A549 (cell line): ENCODE measurements at regions not wholly inside any gene's neighbourhood (a gene's known extent, or its start where the extent isn't known, plus 50 kb on each side); places are given as distances from the start of the nearest gene placed in this dataset.

Source experiments
- ATAC-seq, 2 experiments: fragments of 200-7000 bp in 1 of 2; fragments of >200 bp in 1 of 2; cut with Nextera tagmentation in 1 of 2; cut with Tn5 transposase in 1 of 2; 3 replicates each; pipeline versions ENCODE4 v1.8.0 to v1.9.1; 2018 to 2020; ENCODE audit warnings: mild to moderate bottlenecking in 1 of 2, moderate library complexity in 1 of 2
- CTCF ChIA-PET: fragments of 300-600 bp; sonication (Branson Sonifier 250); formaldehyde crosslinking; extraction: SDS; loops from one replicate; lab custom pipeline; 2021; ENCODE audit warnings: antibody characterized with exemption, inconsistent platforms; lab: Yijun Ruan, JAX
- POLR2A ChIA-PET: fragments of 350-600 bp; formaldehyde crosslinking; extraction: SDS; loops from one replicate; lab custom pipeline; 2021; ENCODE audit warnings: antibody characterized with exemption, inconsistent platforms; lab: Yijun Ruan, JAX
- DNase-seq, 2 experiments: peaks; one replicate each; pipeline versions ENCODE4 v3.0.0 to v3.0.0-alpha.2; 2011 to 2016; ENCODE audit warnings: low read depth in 1 of 2, low spot score in 1 of 2
- FAIRE-seq: peaks from 2 replicates; lab custom pipeline; 2011; peaks lifted over from hg19 to GRCh38; lab: Jason Lieb, UNC
- H3K27ac ChIP-seq, 2 experiments: fragments of >200 bp; sonication (Bioruptor Twin); formaldehyde crosslinking; 3 replicates each; pipeline ENCODE4 v1.5.1; 2016 to 2017
- H3K4me1 ChIP-seq: fragments of >200 bp; sonication (Bioruptor Twin); formaldehyde crosslinking; 3 replicates; pipeline ENCODE4 v1.6.1; 2016
- H3K4me2 ChIP-seq: fragments of >200 bp; sonication (Bioruptor Twin); formaldehyde crosslinking; 3 replicates; pipeline ENCODE4 v1.6.1; 2016
- H3K4me3 ChIP-seq: fragments of >200 bp; sonication (Bioruptor Twin); formaldehyde crosslinking; 3 replicates; pipeline ENCODE4 v1.5.1; 2016
- H3K9me3 ChIP-seq: fragments of >200 bp; sonication (Bioruptor Twin); formaldehyde crosslinking; 3 replicates; pipeline ENCODE4 v1.6.1; 2016
- BCL3 ChIP-seq: fragments of >200 bp; sonication (Bioruptor Twin); formaldehyde crosslinking; IDR thresholded peaks from 3 replicates; pipeline ENCODE4 v1.6.1; 2016
- BHLHE40 ChIP-seq: IDR thresholded peaks from 2 replicates; pipeline ENCODE4 v1.6.1; 2012; ENCODE audit warnings: low read depth, low read length, inconsistent platforms
- CBX2 ChIP-seq: fragments of 200-600 bp; sonication (generic); IDR thresholded peaks from 2 replicates; pipeline ENCODE4 v1.6.1; 2016; ENCODE audit warnings: low read depth, mild to moderate bottlenecking, borderline replicate concordance
- CBX8 ChIP-seq: fragments of 200-600 bp; sonication (generic); IDR thresholded peaks from 2 replicates; pipeline ENCODE4 v1.6.1; 2016
- CHD2 ChIP-seq: fragments of 150-350 bp; IDR thresholded peaks from 2 replicates; pipeline ENCODE4 v1.6.1; 2014; ENCODE audit warnings: low read length; ENCODE audit not compliant: partially characterized antibody
- CTCF ChIP-seq: fragments of >200 bp; sonication (Bioruptor Twin); formaldehyde crosslinking; IDR thresholded peaks from 3 replicates; pipeline ENCODE4 v1.5.1; 2016
- EHMT2 ChIP-seq: fragments of 200-600 bp; sonication (generic); IDR thresholded peaks from 2 replicates; pipeline ENCODE4 v1.6.1; 2016; ENCODE audit warnings: antibody characterized with exemption, low read depth, mild to moderate bottlenecking, moderate library complexity
- ELK1 ChIP-seq: fragments of 150-350 bp; IDR thresholded peaks from 2 replicates; pipeline ENCODE4 v1.6.1; 2014; ENCODE audit warnings: low read depth, mild to moderate bottlenecking, low read length
- EP300 ChIP-seq, 2 experiments: fragments of >200 bp; sonication (Bioruptor Twin); formaldehyde crosslinking; IDR thresholded peaks; 2 replicates in 1 of 2; 3 replicates in 1 of 2; pipeline ENCODE4 v1.6.1; 2016 to 2017
- FOXS1 ChIP-seq: fragments of 250-450 bp; sonication (Bioruptor Pico); IDR thresholded peaks from 2 replicates; pipeline ENCODE4 v1.5.0; 2020; ENCODE audit warnings: mild to moderate bottlenecking, moderate library complexity
- GATA3 ChIP-seq: IDR thresholded peaks from 2 replicates; pipeline ENCODE4 v1.6.1; 2012; ENCODE audit warnings: borderline replicate concordance
- HES2 ChIP-seq: fragments of >200 bp; sonication (Bioruptor Twin); formaldehyde crosslinking; IDR thresholded peaks from 2 replicates; pipeline ENCODE4 v1.6.1; 2016
- HOXA7 ChIP-seq: fragments of 250-450 bp; sonication (Bioruptor Pico); IDR thresholded peaks from 2 replicates; pipeline ENCODE4 v1.5.0; 2020; ENCODE audit warnings: mild to moderate bottlenecking, moderate library complexity
- HOXB5 ChIP-seq: fragments of 250-450 bp; sonication (Bioruptor Pico); IDR thresholded peaks from 2 replicates; pipeline ENCODE4 v1.5.0; 2020; ENCODE audit warnings: mild to moderate bottlenecking, moderate library complexity
- JUNB ChIP-seq: fragments of >200 bp; sonication (Bioruptor Twin); formaldehyde crosslinking; IDR thresholded peaks from 2 replicates; pipeline ENCODE4 v1.6.1; 2016
- KDM1A ChIP-seq: fragments of 200-600 bp; sonication (generic); IDR thresholded peaks from 2 replicates; pipeline ENCODE4 v1.6.1; 2016; ENCODE audit warnings: low read depth, mild to moderate bottlenecking
- MAZ ChIP-seq: fragments of 150-350 bp; IDR thresholded peaks from 2 replicates; pipeline ENCODE4 v1.6.1; 2014; ENCODE audit warnings: antibody characterized with exemption, low read depth, low read length, borderline replicate concordance
- NFE2L2 ChIP-seq: fragments of 150-350 bp; conservative IDR thresholded peaks from 2 replicates; pipeline ENCODE4 v1.6.1; 2014; ENCODE audit warnings: low read length
- NPAS2 ChIP-seq: fragments of 250-450 bp; sonication (Bioruptor Pico); IDR thresholded peaks from 2 replicates; pipeline ENCODE4 v1.8.0; 2022; ENCODE audit warnings: mild to moderate bottlenecking, moderate library complexity, borderline replicate concordance
- PHF8 ChIP-seq: fragments of 200-600 bp; sonication (generic); IDR thresholded peaks from 2 replicates; pipeline ENCODE4 v1.6.1; 2016; ENCODE audit warnings: low read depth, mild to moderate bottlenecking, antibody characterized with exemption, moderate library complexity, borderline replicate concordance
- RARB ChIP-seq: fragments of 250-450 bp; sonication (Bioruptor Pico); IDR thresholded peaks from 2 replicates; pipeline ENCODE4 v1.8.0; 2021; ENCODE audit warnings: mild to moderate bottlenecking, moderate library complexity
- RCOR1 ChIP-seq: fragments of 150-350 bp; IDR thresholded peaks from 2 replicates; pipeline ENCODE4 v1.6.1; 2014; ENCODE audit warnings: antibody characterized with exemption, low read length, low read depth
- RFX5 ChIP-seq: fragments of 450-650 bp; IDR thresholded peaks from 2 replicates; pipeline ENCODE4 v1.7.1; 2014; ENCODE audit warnings: antibody characterized with exemption, mild to moderate bottlenecking, moderate library complexity
- SMC3 ChIP-seq: fragments of >200 bp; sonication (Bioruptor Twin); formaldehyde crosslinking; IDR thresholded peaks from 3 replicates; pipeline ENCODE4 v1.6.1; 2018; ENCODE audit warnings: inconsistent platforms
- TFCP2L1 ChIP-seq: fragments of 250-450 bp; sonication (Bioruptor Pico); IDR thresholded peaks from 2 replicates; pipeline ENCODE4 v1.5.0; 2021; ENCODE audit warnings: mild to moderate bottlenecking
- TP53 ChIP-seq: fragments of 250-450 bp; sonication (Bioruptor Pico); IDR thresholded peaks from 2 replicates; pipeline ENCODE4 v1.5.0; 2021; ENCODE audit warnings: mild to moderate bottlenecking, moderate library complexity
- USF2 ChIP-seq: fragments of 450-650 bp; IDR thresholded peaks from 2 replicates; pipeline ENCODE4 v1.6.1; 2014; ENCODE audit warnings: antibody characterized with exemption
- ZFP36 ChIP-seq: fragments of 450-650 bp; IDR thresholded peaks from 2 replicates; pipeline ENCODE4 v1.6.1; 2014; ENCODE audit warnings: borderline replicate concordance; ENCODE audit not compliant: partially characterized antibody
- WGBS: methylation state at CpG from one replicate; pipeline ENCODE4 v1.1.6; 2017; ENCODE audit errors: missing lambda C conversion rate; 5-methylcytosine and 5-hydroxymethylcytosine counted together

- Histone ChIP-seq H3K4me3 (no peak overlapping the region), H3K9me3 (no peaks in the 10 kb centered on the region), H3K4me2 (no peak overlapping the region), H3K27ac (no peak overlapping the region), H3K4me1 (no peaks in the 10 kb centered on the region)
- ChIA-PET CTCF (no interaction called here), POLR2A (no interaction called here)
- no peak for DNase-seq
- ATAC-seq = no peak
- no peak for TF ChIP-seq MAZ
- no peak for TF ChIP-seq SMC3
- TF ChIP-seq FOXS1 (CRISPR knock-in tag) = no peak
- TF ChIP-seq EHMT2 = no peak
- TF ChIP-seq PHF8 = no peak
- FAIRE-seq = no peak
Observed at GRCh38 chr1:111063595-111063994, 76.3 kb downstream of the DRAM2 start.

- no peak for TF ChIP-seq NFE2L2
- TF ChIP-seq MAZ = no peak
- no peak for TF ChIP-seq HOXA7 (CRISPR knock-in tag)
- no peak for TF ChIP-seq PHF8
- no peak for TF ChIP-seq RCOR1
- no peak for TF ChIP-seq CBX2
- no peak for TF ChIP-seq EP300 (IDR thresholded peaks at IDR 0.05)
- no peak for TF ChIP-seq CTCF
- no peak for TF ChIP-seq CHD2
- no peak for TF ChIP-seq ZFP36
- TF ChIP-seq HOXB5 (CRISPR knock-in tag) = no peak
- TF ChIP-seq USF2 = no peak
- no peak for TF ChIP-seq RARB (CRISPR knock-in tag)
- no peak for TF ChIP-seq SMC3
- no peak for TF ChIP-seq CBX8
- no peak for TF ChIP-seq HES2
- no peak for TF ChIP-seq RFX5
- TF ChIP-seq TFCP2L1 = no peak
- FAIRE-seq = no peak
- H3K4me1 ChIP-seq = no peaks in the 10 kb centered on the region
- no peak overlapping the region for H3K27ac ChIP-seq
- 4% methylated on average over 2 of the region's 2 CpGs for WGBS
- no peak overlapping the region for H3K4me3 ChIP-seq
- ChIA-PET POLR2A (no interaction called here), CTCF (no interaction called here)
- H3K9me3 ChIP-seq = no peaks in the 10 kb centered on the region
- no peak for DNase-seq
- no peak overlapping the region for H3K4me2 ChIP-seq
- ATAC-seq = no peak
Observed at GRCh38 chr1:111062624-111063023, 77.3 kb downstream of the DRAM2 start.

- H3K4me3 ChIP-seq = no peak overlapping the region
- TF ChIP-seq JUNB = no peak
- TF ChIP-seq MAZ = no peak
- no peak for TF ChIP-seq TP53 (CRISPR knock-in tag)
- no peak for TF ChIP-seq KDM1A
- TF ChIP-seq GATA3 = no peak
- no peak for TF ChIP-seq ELK1
- no peak for TF ChIP-seq TFCP2L1
- TF ChIP-seq NPAS2 (CRISPR knock-in tag) = no peak
- no peak for TF ChIP-seq BCL3
- no peak for TF ChIP-seq BHLHE40
- ATAC-seq (no peak), FAIRE-seq (no peak), DNase-seq (no peak)
- H3K27ac ChIP-seq = no peak overlapping the region
- ChIA-PET POLR2A (no interaction called here), CTCF (no interaction called here)
- H3K4me1 ChIP-seq = no peaks in the 10 kb centered on the region
- H3K4me2 ChIP-seq = no peak overlapping the region
- no peaks in the 10 kb centered on the region for H3K9me3 ChIP-seq
Observed at GRCh38 chr1:111062081-111062480, 77.8 kb downstream of the DRAM2 start.
